Ramos (cell line): ENCODE measurements at regions not wholly inside any gene's neighbourhood (a gene's known extent, or its start where the extent isn't known, plus 50 kb on each side); places are given as distances from the start of the nearest gene placed in this dataset.

Source experiments
- in situ Hi-C: fragments of 300-500 bp; cut with MboI; formaldehyde crosslinking; loops from one replicate; pipeline ENCODE4 v1.14.3; 2022; ENCODE audit warnings: low sequenced_read_pairs; ENCODE audit not compliant: unreplicated experiment

DNA sequence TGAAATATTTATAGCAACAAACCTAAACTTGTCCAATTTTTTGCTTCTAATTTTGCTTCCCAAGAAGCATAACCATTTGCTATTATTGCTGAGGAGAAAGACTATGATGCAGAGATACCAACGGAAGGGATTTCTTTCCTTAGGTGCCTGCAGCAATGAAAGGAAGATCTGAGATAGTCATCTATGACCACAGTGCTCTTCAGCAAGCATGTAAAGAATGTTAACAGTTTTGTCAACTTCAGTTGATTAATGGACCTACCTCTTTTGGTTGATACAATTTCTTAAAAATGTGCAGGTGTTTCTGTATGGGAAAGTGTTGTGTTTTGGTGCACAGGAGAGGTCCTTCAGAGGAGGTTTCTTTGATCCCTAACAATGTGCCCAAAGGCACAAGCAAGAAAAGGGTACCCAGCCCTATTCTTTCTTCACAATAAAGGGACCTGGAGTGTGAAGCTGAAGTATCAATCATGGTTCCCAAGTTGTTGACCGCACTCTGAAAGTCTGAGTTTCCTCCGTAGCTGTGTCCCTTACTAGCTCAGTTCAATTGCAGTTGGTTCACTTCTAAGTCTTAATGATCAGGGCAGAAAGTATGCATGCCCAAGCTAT lies 307.7 kb upstream of the KCNH8 start:
- in situ Hi-C loops: no loop called here

DNA sequence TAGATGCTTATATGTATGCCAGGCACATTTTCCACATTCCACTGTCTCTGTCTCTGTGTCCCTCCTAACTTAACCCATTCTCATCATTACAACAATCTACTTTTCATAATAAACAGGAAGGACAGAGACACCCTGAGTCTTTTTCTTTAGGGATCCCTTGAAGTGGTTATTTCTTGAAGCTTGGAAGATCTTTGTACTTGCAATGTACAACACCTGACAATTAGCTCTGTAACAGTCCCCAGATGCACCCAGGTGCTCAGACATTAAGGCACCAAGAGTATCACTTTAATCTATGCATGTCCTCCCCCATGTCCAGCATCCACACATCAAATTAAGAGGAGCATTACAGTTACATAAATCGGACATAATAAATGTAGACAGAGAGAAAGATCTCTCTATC lies 309.6 kb upstream of the KCNH8 start:
- in situ Hi-C loops: no loop called here

DNA sequence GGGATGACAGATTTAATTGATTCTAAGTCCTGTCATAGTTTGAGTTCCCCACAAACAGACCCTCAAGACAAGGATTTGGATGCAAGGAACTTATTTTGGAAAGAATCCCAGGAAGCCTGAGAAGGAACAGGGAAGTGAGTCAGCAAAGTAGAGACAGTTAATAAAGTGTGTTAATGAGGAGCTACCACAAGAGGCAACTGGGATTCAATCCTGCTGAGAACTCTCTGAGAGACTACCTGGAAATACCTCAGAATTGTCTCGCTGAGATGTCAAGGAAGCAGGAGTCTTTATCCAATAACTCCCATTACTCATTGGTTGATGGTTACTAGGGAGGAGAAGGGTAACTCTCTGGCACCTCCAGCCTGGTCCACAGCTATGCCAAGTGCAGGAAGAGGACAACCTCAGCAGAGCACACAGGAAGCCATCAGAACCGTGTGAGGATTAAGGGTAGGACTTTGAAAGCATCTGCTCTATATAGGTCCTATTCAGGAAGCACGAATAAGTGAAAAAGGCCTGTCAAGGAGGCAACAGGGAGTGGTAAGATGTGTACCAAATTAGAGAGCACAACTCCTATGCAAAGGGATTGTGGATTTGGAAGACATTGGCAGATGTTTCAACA lies 311.1 kb upstream of the KCNH8 start:
- in situ Hi-C loops: no loop called here

- in situ Hi-C loops: no loop called here
Observed at GRCh38 chr3:18835021-18835420, 313.3 kb upstream of the KCNH8 start.

DNA sequence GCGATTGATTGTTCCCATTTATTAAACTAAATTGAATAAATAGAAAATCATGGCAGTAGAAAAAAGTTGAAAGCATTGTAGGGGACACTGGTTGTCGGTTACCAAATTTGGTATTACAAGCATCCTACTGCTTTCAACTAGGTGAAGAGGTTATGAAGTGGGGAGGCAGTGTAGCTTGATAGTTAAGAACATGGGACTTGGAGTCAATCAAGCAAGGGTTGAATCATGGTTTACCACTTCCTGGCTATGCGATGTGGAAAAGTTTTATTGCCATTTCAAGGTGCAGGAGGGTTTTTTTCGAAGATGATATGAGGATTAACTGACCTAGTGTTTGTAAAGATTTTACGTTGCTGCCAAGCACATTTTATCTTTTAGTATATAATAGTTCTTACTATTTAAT lies 318.2 kb upstream of the KCNH8 start:
- in situ Hi-C loops: no loop called here

GRCh38 chr3:18828637-18829036 lies 319.7 kb upstream of the KCNH8 start:
- in situ Hi-C loops: no loop called here

DNA sequence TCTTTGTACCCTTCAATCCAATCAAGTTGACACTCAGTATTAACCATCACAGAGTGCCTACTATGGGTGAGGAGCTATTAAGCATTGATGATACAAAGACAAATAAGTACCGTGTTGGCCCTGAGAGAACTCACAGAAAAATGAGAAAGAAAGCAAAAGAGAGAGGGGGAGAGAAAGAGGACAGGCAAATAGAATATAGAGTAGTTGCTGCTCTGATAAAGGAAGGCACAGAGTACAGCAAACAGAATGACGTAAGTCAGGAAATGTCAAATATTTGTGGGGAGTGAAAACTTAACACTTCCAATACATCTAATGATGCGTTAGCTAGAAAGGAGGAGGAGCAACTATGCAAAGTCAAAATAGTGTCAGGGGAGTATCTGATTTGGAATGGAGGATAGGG lies 320.6 kb upstream of the KCNH8 start:
- in situ Hi-C loops: no loop called here

- in situ Hi-C loops: no loop called here
Observed at GRCh38 chr3:18825665-18826064, 322.6 kb upstream of the KCNH8 start.

- in situ Hi-C loops: no loop called here
Observed at GRCh38 chr3:18813300-18813699, 335.0 kb upstream of the KCNH8 start.

- in situ Hi-C loops: no loop called here
Observed at GRCh38 chr3:18812316-18812715, 336.0 kb upstream of the KCNH8 start.

- in situ Hi-C loops: no loop called here
Observed at GRCh38 chr3:18810306-18810661, 338.0 kb upstream of the KCNH8 start.

GRCh38 chr3:18809640-18810305 lies 338.5 kb upstream of the KCNH8 start:
- in situ Hi-C loops: no loop called here

DNA sequence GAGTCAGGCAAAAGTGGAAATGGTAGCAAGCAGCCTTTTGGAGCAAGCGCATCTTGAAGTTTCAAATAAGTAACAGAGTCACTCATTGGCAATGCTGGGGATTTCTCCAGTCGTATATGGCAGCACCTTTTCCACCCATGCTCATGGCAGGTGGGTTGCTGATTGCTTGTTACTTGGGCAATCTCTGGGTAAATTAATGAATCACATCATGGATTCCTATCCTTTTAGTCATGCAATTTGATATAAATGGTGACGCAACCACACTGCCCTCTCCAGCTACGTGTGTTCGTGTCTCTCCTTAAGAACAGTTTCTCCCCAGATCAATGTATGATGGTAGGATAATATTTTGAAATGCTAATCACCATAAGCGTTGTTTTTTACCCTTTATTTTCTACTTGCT lies 339.9 kb upstream of the KCNH8 start:
- in situ Hi-C loops: no loop called here

DNA sequence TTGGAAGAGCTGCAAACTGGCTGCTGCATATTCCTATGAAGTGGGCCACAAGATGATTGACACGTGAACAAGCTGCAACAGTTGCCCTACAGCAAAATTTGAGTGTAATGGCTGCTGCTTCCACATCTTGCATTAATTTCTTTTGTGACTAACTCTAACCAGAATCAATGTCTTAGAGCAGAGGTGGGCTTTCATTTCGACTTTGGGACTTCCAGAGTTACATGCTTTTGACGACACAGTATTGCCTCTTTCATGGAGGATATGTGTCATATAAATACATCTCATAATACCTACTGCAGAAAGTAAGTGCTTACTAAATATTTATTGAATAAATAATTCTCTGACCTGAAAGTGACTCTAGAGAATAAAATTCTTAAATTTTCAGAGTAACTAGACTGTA lies 340.7 kb upstream of the KCNH8 start:
- in situ Hi-C loops: no loop called here

GRCh38 chr3:18806633-18807032 lies 341.7 kb upstream of the KCNH8 start:
- in situ Hi-C loops: no loop called here

DNA sequence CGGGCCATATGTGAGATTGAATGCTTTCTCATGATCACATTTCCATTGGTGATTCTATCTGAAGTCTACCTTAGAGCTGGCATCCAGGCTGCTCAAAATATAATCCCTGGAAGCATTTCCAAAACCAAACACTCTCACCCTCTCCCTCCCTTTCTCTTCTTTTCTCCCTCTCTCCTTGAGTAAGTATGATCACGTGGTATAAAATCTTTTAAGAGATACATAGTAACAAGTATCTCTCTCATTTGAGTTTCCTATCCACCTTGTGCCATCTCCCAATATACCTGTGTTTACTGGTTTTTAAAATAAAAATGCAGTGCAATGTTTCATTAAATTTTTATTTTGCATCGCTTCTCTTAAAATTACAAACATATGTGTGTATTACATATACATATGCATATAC lies 350.9 kb upstream of the KCNH8 start:
- in situ Hi-C loops: no loop called here

- in situ Hi-C loops: no loop called here
Observed at GRCh38 chr3:18795078-18795477, 353.2 kb upstream of the KCNH8 start.

DNA sequence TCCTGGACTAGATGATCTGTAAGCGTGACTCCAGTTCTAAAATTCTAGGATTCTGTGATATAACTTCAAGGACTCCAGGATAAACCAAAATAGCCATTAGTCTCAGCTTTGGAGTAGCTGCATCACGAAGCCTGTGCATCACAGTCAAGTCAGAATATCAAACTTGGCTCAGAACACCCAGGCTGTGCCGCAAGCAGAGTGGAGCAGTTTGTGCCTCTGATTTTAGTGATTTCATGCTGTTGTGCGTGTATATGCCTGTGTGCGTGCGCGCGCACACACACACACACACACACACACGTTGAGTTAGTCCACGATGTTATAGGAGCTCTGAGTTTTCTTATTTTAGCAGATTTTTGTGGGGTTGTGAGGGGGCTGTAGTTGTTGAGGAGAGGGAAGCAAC lies 356.6 kb upstream of the KCNH8 start:
- in situ Hi-C loops: no loop called here

GRCh38 chr3:18791182-18791581 lies 357.1 kb upstream of the KCNH8 start:
- in situ Hi-C loops: no loop called here

- in situ Hi-C loops: no loop called here
Observed at GRCh38 chr3:18790384-18790783, 357.9 kb upstream of the KCNH8 start.

GRCh38 chr3:18789734-18790133 lies 358.6 kb upstream of the KCNH8 start:
- in situ Hi-C loops: no loop called here

DNA sequence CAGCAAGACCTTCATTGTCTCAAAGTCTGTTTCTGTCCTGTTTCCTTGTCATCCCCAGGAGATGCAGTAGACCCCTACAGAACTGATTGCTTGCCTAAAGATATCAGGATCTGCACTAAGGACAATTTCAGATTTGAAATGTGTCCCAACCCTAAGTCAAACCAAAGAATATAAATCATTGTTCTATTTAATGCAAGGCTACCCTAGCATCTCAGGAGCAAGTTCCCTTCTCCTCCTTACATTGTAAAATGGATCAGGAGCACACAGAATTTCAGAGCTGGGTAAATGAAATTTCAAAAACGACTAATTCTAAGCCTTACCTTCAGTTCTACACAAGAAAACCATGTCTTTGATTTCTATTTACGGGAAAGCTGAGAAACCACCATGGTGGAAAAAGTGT lies 360.9 kb upstream of the KCNH8 start:
- in situ Hi-C loops: no loop called here
